ENCODE measurements at regions not wholly inside any gene's neighbourhood (a gene's known extent, or its start where the extent isn't known, plus 50 kb on each side); places are given as distances from the start of the nearest gene placed in this dataset.

DNA sequence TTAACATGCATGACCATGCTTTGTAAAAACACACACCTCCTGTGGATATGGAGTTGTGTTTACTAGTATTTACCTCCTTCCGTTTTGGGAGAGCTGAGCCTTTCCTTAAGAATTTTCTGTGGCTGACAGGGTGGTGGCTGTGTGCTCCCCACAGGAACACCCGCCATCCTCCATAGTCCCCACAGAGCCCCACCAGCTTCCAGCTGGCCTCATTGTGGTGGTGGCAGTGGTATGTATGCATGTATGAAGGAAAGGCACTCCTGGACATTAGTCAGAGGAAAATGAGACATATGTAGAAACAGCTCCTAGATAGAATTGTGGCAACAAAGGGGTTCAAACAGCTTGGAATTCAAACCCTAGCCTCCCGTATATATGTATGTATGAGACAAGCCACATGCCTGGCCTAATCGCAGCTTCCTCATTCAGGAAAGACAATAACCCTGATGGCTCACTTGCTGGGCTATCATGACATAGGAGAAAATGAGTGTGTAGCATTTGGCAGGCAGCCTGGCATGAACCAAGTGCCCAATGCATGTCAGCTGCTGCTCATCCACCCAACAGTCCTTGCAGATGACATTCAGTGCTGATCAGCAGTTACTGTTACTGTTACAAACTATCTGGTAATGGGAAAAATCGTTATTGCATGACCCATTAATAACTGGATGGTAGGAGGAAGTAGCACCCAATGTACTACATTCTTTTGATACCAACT, 459.7 kb downstream of the EBF1 start:
- TF ChIP-seq POLR2A (IDR thresholded peaks at IDR 0.05) = no peak
- TF ChIP-seq, protein P1, sequence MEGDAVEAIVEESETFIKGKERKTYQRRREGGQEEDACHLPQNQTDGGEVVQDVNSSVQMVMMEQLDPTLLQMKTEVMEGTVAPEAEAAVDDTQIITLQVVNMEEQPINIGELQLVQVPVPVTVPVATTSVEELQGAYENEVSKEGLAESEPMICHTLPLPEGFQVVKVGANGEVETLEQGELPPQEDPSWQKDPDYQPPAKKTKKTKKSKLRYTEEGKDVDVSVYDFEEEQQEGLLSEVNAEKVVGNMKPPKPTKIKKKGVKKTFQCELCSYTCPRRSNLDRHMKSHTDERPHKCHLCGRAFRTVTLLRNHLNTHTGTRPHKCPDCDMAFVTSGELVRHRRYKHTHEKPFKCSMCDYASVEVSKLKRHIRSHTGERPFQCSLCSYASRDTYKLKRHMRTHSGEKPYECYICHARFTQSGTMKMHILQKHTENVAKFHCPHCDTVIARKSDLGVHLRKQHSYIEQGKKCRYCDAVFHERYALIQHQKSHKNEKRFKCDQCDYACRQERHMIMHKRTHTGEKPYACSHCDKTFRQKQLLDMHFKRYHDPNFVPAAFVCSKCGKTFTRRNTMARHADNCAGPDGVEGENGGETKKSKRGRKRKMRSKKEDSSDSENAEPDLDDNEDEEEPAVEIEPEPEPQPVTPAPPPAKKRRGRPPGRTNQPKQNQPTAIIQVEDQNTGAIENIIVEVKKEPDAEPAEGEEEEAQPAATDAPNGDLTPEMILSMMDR (IDR thresholded peaks at IDR 0.05) = no peak
